ENCODE measurements at regions not wholly inside any gene's neighbourhood (a gene's known extent, or its start where the extent isn't known, plus 50 kb on each side); places are given as distances from the start of the nearest gene placed in this dataset.

DNA sequence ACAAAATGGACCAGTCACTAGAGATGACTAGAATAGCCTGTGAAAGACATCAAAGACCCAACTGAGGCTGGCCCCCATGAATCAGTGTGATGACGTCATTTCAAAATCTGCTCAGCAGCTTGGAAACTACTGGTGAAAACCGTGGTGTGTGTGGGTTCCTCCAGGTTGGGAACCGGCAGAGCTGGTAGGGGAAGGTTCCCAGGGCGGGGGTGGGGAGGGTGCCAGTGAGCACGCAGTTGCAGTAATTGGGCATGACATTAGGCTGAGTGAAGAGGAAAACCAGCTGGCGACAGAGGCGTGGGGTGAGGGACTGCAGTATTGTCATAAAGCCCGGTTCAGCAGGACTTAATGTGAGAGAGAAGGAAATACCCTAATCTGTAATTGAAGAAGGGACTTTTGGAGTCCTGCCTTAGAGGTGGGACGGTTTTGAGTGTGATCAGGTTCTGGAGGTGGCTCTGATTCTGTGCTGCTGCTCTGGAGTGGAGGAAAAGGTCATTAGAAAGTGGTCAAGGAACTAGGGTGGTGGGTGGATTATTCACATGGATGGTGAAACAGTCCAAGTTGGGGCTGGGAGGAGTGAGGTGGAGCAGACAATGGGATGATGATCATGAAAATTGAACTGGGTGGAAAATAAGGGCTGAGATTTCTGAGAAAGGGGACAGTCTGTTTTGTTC is 52.0 kb upstream of the MTHFD1L start (continued):
- TF ChIP-seq, protein P1, sequence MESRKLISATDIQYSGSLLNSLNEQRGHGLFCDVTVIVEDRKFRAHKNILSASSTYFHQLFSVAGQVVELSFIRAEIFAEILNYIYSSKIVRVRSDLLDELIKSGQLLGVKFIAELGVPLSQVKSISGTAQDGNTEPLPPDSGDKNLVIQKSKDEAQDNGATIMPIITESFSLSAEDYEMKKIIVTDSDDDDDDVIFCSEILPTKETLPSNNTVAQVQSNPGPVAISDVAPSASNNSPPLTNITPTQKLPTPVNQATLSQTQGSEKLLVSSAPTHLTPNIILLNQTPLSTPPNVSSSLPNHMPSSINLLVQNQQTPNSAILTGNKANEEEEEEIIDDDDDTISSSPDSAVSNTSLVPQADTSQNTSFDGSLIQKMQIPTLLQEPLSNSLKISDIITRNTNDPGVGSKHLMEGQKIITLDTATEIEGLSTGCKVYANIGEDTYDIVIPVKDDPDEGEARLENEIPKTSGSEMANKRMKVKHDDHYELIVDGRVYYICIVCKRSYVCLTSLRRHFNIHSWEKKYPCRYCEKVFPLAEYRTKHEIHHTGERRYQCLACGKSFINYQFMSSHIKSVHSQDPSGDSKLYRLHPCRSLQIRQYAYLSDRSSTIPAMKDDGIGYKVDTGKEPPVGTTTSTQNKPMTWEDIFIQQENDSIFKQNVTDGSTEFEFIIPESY (IDR thresholded peaks at IDR 0.05), result no peak; the same call in 1 of the 2 replicates
- TF ChIP-seq EP300 (IDR thresholded peaks at IDR 0.05; ENCODE audit: borderline replicate concordance in 1 of 2, control insufficient read depth in 1 of 2, low read depth in 2 of 2, low read length in 2 of 2) (peak in 1 of 2 experiments; percentile 16; a peak in 1 of 4 replicates), HDAC2 (IDR thresholded peaks at IDR 0.05) (no peak), TCF7 (IDR thresholded peaks at IDR 0.05; ENCODE audit: borderline replicate concordance) (peak; percentile 88), ATF2 (IDR thresholded peaks at IDR 0.05; ENCODE audit: low read length) (peak; percentile 95), JUND (IDR thresholded peaks at IDR 0.05; ENCODE audit: low read depth, low read length) (peak; percentile 92), NR2C2 (IDR thresholded peaks at IDR 0.05; ENCODE audit: borderline replicate concordance, control insufficient read depth, insufficient read length, low read depth) (no peak), EGR1 (IDR thresholded peaks at IDR 0.05; ENCODE audit: borderline replicate concordance in 1 of 2, low read depth in 2 of 2, low read length in 2 of 2) (peak in 1 of 2 experiments; percentile 34; a peak in 1 of 3 replicates), DPF2 (IDR thresholded peaks at IDR 0.05) (peak; percentile 93; the same call in 1 of the 2 replicates), BCL11A (IDR thresholded peaks at IDR 0.05; ENCODE audit: low read depth, low read length) (peak; percentile 72), RAD21 (IDR thresholded peaks at IDR 0.05; ENCODE audit: insufficient read depth, low read depth, low read length) (0 out of 2 replicates have a peak, but pooled peaks have one; percentile 9)
- TF ChIP-seq, protein P2, sequence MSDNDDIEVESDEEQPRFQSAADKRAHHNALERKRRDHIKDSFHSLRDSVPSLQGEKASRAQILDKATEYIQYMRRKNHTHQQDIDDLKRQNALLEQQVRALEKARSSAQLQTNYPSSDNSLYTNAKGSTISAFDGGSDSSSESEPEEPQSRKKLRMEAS (IDR thresholded peaks at IDR 0.05; ENCODE audit: low read depth, low read length), result no peak
- TF ChIP-seq, protein P3, sequence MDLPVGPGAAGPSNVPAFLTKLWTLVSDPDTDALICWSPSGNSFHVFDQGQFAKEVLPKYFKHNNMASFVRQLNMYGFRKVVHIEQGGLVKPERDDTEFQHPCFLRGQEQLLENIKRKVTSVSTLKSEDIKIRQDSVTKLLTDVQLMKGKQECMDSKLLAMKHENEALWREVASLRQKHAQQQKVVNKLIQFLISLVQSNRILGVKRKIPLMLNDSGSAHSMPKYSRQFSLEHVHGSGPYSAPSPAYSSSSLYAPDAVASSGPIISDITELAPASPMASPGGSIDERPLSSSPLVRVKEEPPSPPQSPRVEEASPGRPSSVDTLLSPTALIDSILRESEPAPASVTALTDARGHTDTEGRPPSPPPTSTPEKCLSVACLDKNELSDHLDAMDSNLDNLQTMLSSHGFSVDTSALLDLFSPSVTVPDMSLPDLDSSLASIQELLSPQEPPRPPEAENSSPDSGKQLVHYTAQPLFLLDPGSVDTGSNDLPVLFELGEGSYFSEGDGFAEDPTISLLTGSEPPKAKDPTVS (IDR thresholded peaks at IDR 0.05; ENCODE audit: low read depth, low read length), result no peak
- TF ChIP-seq, protein P4, sequence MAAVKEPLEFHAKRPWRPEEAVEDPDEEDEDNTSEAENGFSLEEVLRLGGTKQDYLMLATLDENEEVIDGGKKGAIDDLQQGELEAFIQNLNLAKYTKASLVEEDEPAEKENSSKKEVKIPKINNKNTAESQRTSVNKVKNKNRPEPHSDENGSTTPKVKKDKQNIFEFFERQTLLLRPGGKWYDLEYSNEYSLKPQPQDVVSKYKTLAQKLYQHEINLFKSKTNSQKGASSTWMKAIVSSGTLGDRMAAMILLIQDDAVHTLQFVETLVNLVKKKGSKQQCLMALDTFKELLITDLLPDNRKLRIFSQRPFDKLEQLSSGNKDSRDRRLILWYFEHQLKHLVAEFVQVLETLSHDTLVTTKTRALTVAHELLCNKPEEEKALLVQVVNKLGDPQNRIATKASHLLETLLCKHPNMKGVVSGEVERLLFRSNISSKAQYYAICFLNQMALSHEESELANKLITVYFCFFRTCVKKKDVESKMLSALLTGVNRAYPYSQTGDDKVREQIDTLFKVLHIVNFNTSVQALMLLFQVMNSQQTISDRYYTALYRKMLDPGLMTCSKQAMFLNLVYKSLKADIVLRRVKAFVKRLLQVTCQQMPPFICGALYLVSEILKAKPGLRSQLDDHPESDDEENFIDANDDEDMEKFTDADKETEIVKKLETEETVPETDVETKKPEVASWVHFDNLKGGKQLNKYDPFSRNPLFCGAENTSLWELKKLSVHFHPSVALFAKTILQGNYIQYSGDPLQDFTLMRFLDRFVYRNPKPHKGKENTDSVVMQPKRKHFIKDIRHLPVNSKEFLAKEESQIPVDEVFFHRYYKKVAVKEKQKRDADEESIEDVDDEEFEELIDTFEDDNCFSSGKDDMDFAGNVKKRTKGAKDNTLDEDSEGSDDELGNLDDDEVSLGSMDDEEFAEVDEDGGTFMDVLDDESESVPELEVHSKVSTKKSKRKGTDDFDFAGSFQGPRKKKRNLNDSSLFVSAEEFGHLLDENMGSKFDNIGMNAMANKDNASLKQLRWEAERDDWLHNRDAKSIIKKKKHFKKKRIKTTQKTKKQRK (IDR thresholded peaks at IDR 0.05; ENCODE audit: low read depth, low read length), result no peak
- TF ChIP-seq, protein P5, sequence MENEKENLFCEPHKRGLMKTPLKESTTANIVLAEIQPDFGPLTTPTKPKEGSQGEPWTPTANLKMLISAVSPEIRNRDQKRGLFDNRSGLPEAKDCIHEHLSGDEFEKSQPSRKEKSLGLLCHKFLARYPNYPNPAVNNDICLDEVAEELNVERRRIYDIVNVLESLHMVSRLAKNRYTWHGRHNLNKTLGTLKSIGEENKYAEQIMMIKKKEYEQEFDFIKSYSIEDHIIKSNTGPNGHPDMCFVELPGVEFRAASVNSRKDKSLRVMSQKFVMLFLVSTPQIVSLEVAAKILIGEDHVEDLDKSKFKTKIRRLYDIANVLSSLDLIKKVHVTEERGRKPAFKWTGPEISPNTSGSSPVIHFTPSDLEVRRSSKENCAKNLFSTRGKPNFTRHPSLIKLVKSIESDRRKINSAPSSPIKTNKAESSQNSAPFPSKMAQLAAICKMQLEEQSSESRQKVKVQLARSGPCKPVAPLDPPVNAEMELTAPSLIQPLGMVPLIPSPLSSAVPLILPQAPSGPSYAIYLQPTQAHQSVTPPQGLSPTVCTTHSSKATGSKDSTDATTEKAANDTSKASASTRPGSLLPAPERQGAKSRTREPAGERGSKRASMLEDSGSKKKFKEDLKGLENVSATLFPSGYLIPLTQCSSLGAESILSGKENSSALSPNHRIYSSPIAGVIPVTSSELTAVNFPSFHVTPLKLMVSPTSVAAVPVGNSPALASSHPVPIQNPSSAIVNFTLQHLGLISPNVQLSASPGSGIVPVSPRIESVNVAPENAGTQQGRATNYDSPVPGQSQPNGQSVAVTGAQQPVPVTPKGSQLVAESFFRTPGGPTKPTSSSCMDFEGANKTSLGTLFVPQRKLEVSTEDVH (IDR thresholded peaks at IDR 0.05; ENCODE audit: low read depth, partially characterized antibody), result no peak
- TF ChIP-seq, protein P6, sequence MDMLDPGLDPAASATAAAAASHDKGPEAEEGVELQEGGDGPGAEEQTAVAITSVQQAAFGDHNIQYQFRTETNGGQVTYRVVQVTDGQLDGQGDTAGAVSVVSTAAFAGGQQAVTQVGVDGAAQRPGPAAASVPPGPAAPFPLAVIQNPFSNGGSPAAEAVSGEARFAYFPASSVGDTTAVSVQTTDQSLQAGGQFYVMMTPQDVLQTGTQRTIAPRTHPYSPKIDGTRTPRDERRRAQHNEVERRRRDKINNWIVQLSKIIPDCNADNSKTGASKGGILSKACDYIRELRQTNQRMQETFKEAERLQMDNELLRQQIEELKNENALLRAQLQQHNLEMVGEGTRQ (IDR thresholded peaks at IDR 0.05; ENCODE audit: borderline replicate concordance, low read depth, low read length), result no peak

Measured in GM12878 (cell line).